ENCODE measurements at regions not wholly inside any gene's neighbourhood (a gene's known extent, or its start where the extent isn't known, plus 50 kb on each side); places are given as distances from the start of the nearest gene placed in this dataset.

- no peaks in the 10 kb centered on the region for H3K27me3 Mint-ChIP-seq (ENCODE audit: insufficient read depth, low read depth)
- peaks cover 3% of the 10 kb centered on the region for H3K4me1 Mint-ChIP-seq
- no peak overlapping the region for H3K27ac Mint-ChIP-seq
- Histone ChIP-seq H3K9me3 (ENCODE audit: low read depth) (no peaks in the 10 kb centered on the region), H3K79me2 (ENCODE audit: low read depth) (no peaks in the 10 kb centered on the region), H3K36me3 (no peaks in the 10 kb centered on the region), H3K9ac (no peak overlapping the region), H3K4me1 (no peaks in the 10 kb centered on the region), H2AFZ (replicated peaks) (no peak overlapping the region), H4K20me1 (ENCODE audit: low read depth) (no peaks in the 10 kb centered on the region), H3K27me3 (no peaks in the 10 kb centered on the region), H3F3A (ENCODE audit: low read depth) (no peaks in the 10 kb centered on the region), H3K4me2 (no peak overlapping the region), H3K4me3 (no peak overlapping the region), H3K27ac (no peak overlapping the region)
- no peaks in the 10 kb centered on the region for H3K9me3 Mint-ChIP-seq
- no peak for TF ChIP-seq EZH2phosphoT487 (IDR thresholded peaks at IDR 0.05)
- H3K4me3 Mint-ChIP-seq = no peak overlapping the region
- no peaks in the 10 kb centered on the region for H3K36me3 Mint-ChIP-seq
- DNase-seq (ENCODE audit: low spot score) = no peak
Measured at GRCh38 chr1:55824251-55824640, 609.1 kb upstream of the USP24 start.

- Histone ChIP-seq H3K4me3 (no peak overlapping the region), H3K9ac (no peak overlapping the region), H3K9me3 (ENCODE audit: low read depth) (no peaks in the 10 kb centered on the region), H4K20me1 (ENCODE audit: low read depth) (no peaks in the 10 kb centered on the region), H2AFZ (replicated peaks) (no peak overlapping the region), H3K36me3 (no peaks in the 10 kb centered on the region), H3K79me2 (ENCODE audit: low read depth) (no peaks in the 10 kb centered on the region), H3K27me3 (no peaks in the 10 kb centered on the region), H3K4me2 (no peak overlapping the region), H3K27ac (no peak overlapping the region), H3K4me1 (no peaks in the 10 kb centered on the region), H3F3A (ENCODE audit: low read depth) (no peaks in the 10 kb centered on the region)
- Mint-ChIP-seq H3K36me3 (no peaks in the 10 kb centered on the region), H3K4me3 (no peak overlapping the region), H3K9me3 (no peaks in the 10 kb centered on the region), H3K27ac (no peak overlapping the region), H3K27me3 (ENCODE audit: insufficient read depth, low read depth) (no peaks in the 10 kb centered on the region), H3K4me1 (peaks cover 3% of the 10 kb centered on the region)
- no peak for DNase-seq (ENCODE audit: low spot score)
- TF ChIP-seq EZH2 (IDR thresholded peaks at IDR 0.05) (no peak), EZH2phosphoT487 (IDR thresholded peaks at IDR 0.05) (no peak)
Measured at GRCh38 chr1:55823541-55824250, 608.5 kb upstream of the USP24 start.

- H3K4me3 Mint-ChIP-seq = no peak overlapping the region
- Histone ChIP-seq H3K4me2 (no peak overlapping the region), H3K9me3 (ENCODE audit: low read depth) (no peaks in the 10 kb centered on the region), H3K27ac (no peak overlapping the region), H3K27me3 (no peaks in the 10 kb centered on the region), H3K9ac (no peak overlapping the region), H3K4me3 (no peak overlapping the region), H3K79me2 (ENCODE audit: low read depth) (no peaks in the 10 kb centered on the region), H2AFZ (replicated peaks) (no peak overlapping the region), H3K4me1 (no peaks in the 10 kb centered on the region), H3F3A (ENCODE audit: low read depth) (no peaks in the 10 kb centered on the region), H4K20me1 (ENCODE audit: low read depth) (no peaks in the 10 kb centered on the region), H3K36me3 (no peaks in the 10 kb centered on the region)
- no peaks in the 10 kb centered on the region for H3K9me3 Mint-ChIP-seq
- H3K36me3 Mint-ChIP-seq = no peaks in the 10 kb centered on the region
- peaks cover 3% of the 10 kb centered on the region for H3K4me1 Mint-ChIP-seq
- H3K27ac Mint-ChIP-seq = no peak overlapping the region
- DNase-seq (ENCODE audit: low spot score) = no peak
- no peak for TF ChIP-seq CTCF (IDR thresholded peaks at IDR 0.05)
- TF ChIP-seq EZH2 (IDR thresholded peaks at IDR 0.05) = no peak
- TF ChIP-seq EZH2phosphoT487 (IDR thresholded peaks at IDR 0.05) = no peak
- H3K27me3 Mint-ChIP-seq (ENCODE audit: insufficient read depth, low read depth) = no peaks in the 10 kb centered on the region
Measured at GRCh38 chr1:55822891-55823290, 607.7 kb upstream of the USP24 start.

GRCh38 chr1:55821234-55821633, 606.1 kb upstream of the USP24 start:
- Histone ChIP-seq H3K27me3 (no peaks in the 10 kb centered on the region), H3K79me2 (ENCODE audit: low read depth) (no peaks in the 10 kb centered on the region), H3K4me2 (no peak overlapping the region), H3K4me1 (no peaks in the 10 kb centered on the region), H4K20me1 (ENCODE audit: low read depth) (no peaks in the 10 kb centered on the region), H3K4me3 (no peak overlapping the region), H3K36me3 (no peaks in the 10 kb centered on the region), H3K9me3 (ENCODE audit: low read depth) (no peaks in the 10 kb centered on the region), H3F3A (ENCODE audit: low read depth) (no peaks in the 10 kb centered on the region), H2AFZ (replicated peaks) (no peak overlapping the region), H3K27ac (no peak overlapping the region), H3K9ac (no peak overlapping the region)
- no peak for DNase-seq (ENCODE audit: low spot score)
- H3K9me3 Mint-ChIP-seq = no peaks in the 10 kb centered on the region
- TF ChIP-seq CTCF (IDR thresholded peaks at IDR 0.05) (no peak), EZH2phosphoT487 (IDR thresholded peaks at IDR 0.05) (no peak), EZH2 (IDR thresholded peaks at IDR 0.05) (no peak)
- peaks cover 3% of the 10 kb centered on the region for H3K4me1 Mint-ChIP-seq
- no peak overlapping the region for H3K27ac Mint-ChIP-seq
- no peaks in the 10 kb centered on the region for H3K27me3 Mint-ChIP-seq (ENCODE audit: insufficient read depth, low read depth)
- H3K36me3 Mint-ChIP-seq = no peaks in the 10 kb centered on the region
- no peak overlapping the region for H3K4me3 Mint-ChIP-seq

Measured in neural progenitor cell (in vitro differentiated cells).